H9 (cell line): ENCODE measurements at regions not wholly inside any gene's neighbourhood (a gene's known extent, or its start where the extent isn't known, plus 50 kb on each side); places are given as distances from the start of the nearest gene placed in this dataset.
A peak's percentile ranks its signal among the peaks of the same experiment; 100 is the strongest.

Experiments used
- DNase-seq: peaks from one replicate; pipeline ENCODE4 v3.0.0-alpha.2; 2017
- H2AFZ ChIP-seq: one replicate; pipeline ENCODE4 v1.6.1; 2013; ENCODE audit warnings: mild to moderate bottlenecking, low read length, control low read depth, moderate library complexity
- H2AK5ac ChIP-seq: 2 replicates; pipeline ENCODE4 v1.6.1; 2013; ENCODE audit warnings: low read length, control low read depth, mixed read lengths; ENCODE audit not compliant: insufficient read length
- H2BK120ac ChIP-seq: one replicate; pipeline ENCODE4 v1.6.1; 2013; ENCODE audit warnings: low read depth, mild to moderate bottlenecking, low read length, control low read depth, inconsistent platforms; ENCODE audit not compliant: poor library complexity, severe bottlenecking
- H2BK12ac ChIP-seq: 2 replicates; pipeline ENCODE4 v1.6.1; 2013; ENCODE audit warnings: low read length, control low read depth, mixed read lengths, low read depth; ENCODE audit not compliant: insufficient read length
- H2BK15ac ChIP-seq: 2 replicates; pipeline ENCODE4 v1.6.1; 2013; ENCODE audit warnings: low read depth, low read length, control low read depth
- H2BK20ac ChIP-seq: one replicate; pipeline ENCODE4 v1.6.1; 2013; ENCODE audit warnings: low read depth, mild to moderate bottlenecking, low read length, control low read depth, inconsistent platforms; ENCODE audit not compliant: poor library complexity, severe bottlenecking
- H2BK5ac ChIP-seq: 2 replicates; pipeline ENCODE4 v1.6.1; 2013; ENCODE audit warnings: low read length, control low read depth, mixed read lengths; ENCODE audit not compliant: insufficient read length
- H3K14ac ChIP-seq: 2 replicates; pipeline ENCODE4 v1.6.1; 2013; ENCODE audit warnings: low read length, control low read depth; ENCODE audit not compliant: insufficient read depth
- H3K18ac ChIP-seq: 2 replicates; pipeline ENCODE4 v1.6.1; 2013; ENCODE audit warnings: low read depth, mild to moderate bottlenecking, mixed read lengths, low read length, control low read depth; ENCODE audit not compliant: insufficient read length
- H3K23ac ChIP-seq: 2 replicates; pipeline ENCODE4 v1.6.1; 2013; ENCODE audit warnings: low read length, control low read depth, mixed read lengths, low read depth; ENCODE audit not compliant: insufficient read length
- H3K23me2 ChIP-seq: 2 replicates; pipeline ENCODE4 v1.6.1; 2013; ENCODE audit warnings: low read depth, mild to moderate bottlenecking, mixed read lengths, low read length, control low read depth; ENCODE audit not compliant: insufficient read length, poor library complexity, severe bottlenecking
- H3K27ac ChIP-seq: 2 replicates; pipeline ENCODE4 v1.5.1; 2013; ENCODE audit warnings: low read length, control low read depth, mixed read lengths, low read depth; ENCODE audit not compliant: insufficient read length
- H3K27me3 ChIP-seq: 2 replicates; pipeline ENCODE4 v1.6.1; 2013; ENCODE audit warnings: low read length, control low read depth, inconsistent platforms; ENCODE audit not compliant: insufficient read depth
- H3K4ac ChIP-seq: 2 replicates; pipeline ENCODE4 v1.6.1; 2013; ENCODE audit warnings: low read depth, mild to moderate bottlenecking, control low read depth, inconsistent platforms, low read length, moderate library complexity
- H3K4me1 ChIP-seq: 2 replicates; pipeline ENCODE4 v1.6.1; 2013; ENCODE audit warnings: low read length, control low read depth, inconsistent platforms; ENCODE audit not compliant: insufficient read depth
- H3K4me2 ChIP-seq: 2 replicates; pipeline ENCODE4 v1.6.1; 2013; ENCODE audit warnings: low read length, control low read depth, mixed read lengths; ENCODE audit not compliant: insufficient read length, insufficient read depth
- H3K56ac ChIP-seq: 2 replicates; pipeline ENCODE4 v1.6.1; 2013; ENCODE audit warnings: low read depth, mild to moderate bottlenecking, mixed read lengths, low read length, control low read depth; ENCODE audit not compliant: insufficient read length
- H3K79me1 ChIP-seq: 2 replicates; pipeline ENCODE4 v1.6.1; 2013; ENCODE audit warnings: low read depth, mild to moderate bottlenecking, moderate library complexity, low read length, control low read depth, inconsistent platforms; ENCODE audit not compliant: insufficient read depth, poor library complexity, severe bottlenecking
- H3K79me2 ChIP-seq: 2 replicates; pipeline ENCODE4 v1.6.1; 2013; ENCODE audit warnings: low read length, control low read depth, inconsistent platforms; ENCODE audit not compliant: insufficient read depth
- H3K9ac ChIP-seq: 2 replicates; pipeline ENCODE4 v1.6.1; 2013; ENCODE audit warnings: low read length, control low read depth, mixed read lengths; ENCODE audit not compliant: insufficient read length; ENCODE audit errors: extremely low read depth
- H3K9me3 ChIP-seq: one replicate; pipeline ENCODE4 v1.6.1; 2013; ENCODE audit warnings: low read depth, low read length, inconsistent platforms; ENCODE audit not compliant: control insufficient read depth
- H3T11ph ChIP-seq: one replicate; pipeline ENCODE4 v1.6.1; 2013; ENCODE audit warnings: mild to moderate bottlenecking, low read length, control low read depth, inconsistent platforms
- H4K20me1 ChIP-seq: one replicate; pipeline ENCODE4 v1.6.1; 2013; ENCODE audit not compliant: control insufficient read depth, insufficient read length, insufficient read depth
- H4K5ac ChIP-seq: 2 replicates; pipeline ENCODE4 v1.6.1; 2013; ENCODE audit warnings: low read depth, mild to moderate bottlenecking, mixed read lengths, low read length, control low read depth; ENCODE audit not compliant: insufficient read length
- H4K8ac ChIP-seq: replicated peaks from 2 replicates; pipeline ENCODE4 v1.6.1; 2013; ENCODE audit warnings: low read length, control low read depth, mixed read lengths, low read depth; ENCODE audit not compliant: insufficient read length
- H4K91ac ChIP-seq: 2 replicates; pipeline ENCODE4 v1.6.1; 2013; ENCODE audit warnings: low read depth, mild to moderate bottlenecking, moderate library complexity, mixed read lengths, low read length, control low read depth; ENCODE audit not compliant: insufficient read length
- H3K27ac Mint-ChIP-seq, 3 experiments: 2 replicates in 2 of 3; 3 replicates in 1 of 3; pipeline ENCODE4 v1.8.0; 2020 to 2021; ENCODE audit warnings: mixed read lengths in 3 of 3, mild to moderate bottlenecking in 1 of 3, moderate library complexity in 1 of 3
- H3K27me3 Mint-ChIP-seq: 2 replicates; pipeline ENCODE4 v1.8.0; 2021; ENCODE audit warnings: low read depth, mild to moderate bottlenecking, moderate library complexity, mixed read lengths
- H3K36me3 Mint-ChIP-seq, 3 experiments: 2 replicates in 2 of 3; 3 replicates in 1 of 3; pipeline ENCODE4 v1.8.0; 2020 to 2021; ENCODE audit warnings: low read depth in 3 of 3, mixed read lengths in 3 of 3; ENCODE audit not compliant: insufficient read depth in 1 of 3
- H3K4me1 Mint-ChIP-seq, 2 experiments: 2 replicates each; pipeline ENCODE4 v1.8.0; 2020; ENCODE audit warnings: mixed read lengths in 2 of 2
- H3K4me3 Mint-ChIP-seq, 2 experiments: 2 replicates in 1 of 2; 3 replicates in 1 of 2; pipeline ENCODE4 v1.8.0; 2020 to 2021; ENCODE audit warnings: mild to moderate bottlenecking in 2 of 2, mixed read lengths in 2 of 2, moderate library complexity in 1 of 2
- H3K9me3 Mint-ChIP-seq, 2 experiments: 2 replicates in 1 of 2; 3 replicates in 1 of 2; pipeline ENCODE4 v1.8.0; 2020; ENCODE audit warnings: mild to moderate bottlenecking in 2 of 2, mixed read lengths in 2 of 2, moderate library complexity in 1 of 2
- CTCF ChIP-seq: fragments of 200-600 bp; sonication (generic); conservative IDR thresholded peaks from 3 replicates; pipeline ENCODE4 v1.8.0; 2021; ENCODE audit warnings: antibody characterized with exemption, mild to moderate bottlenecking
- WGBS: extraction: QIAGEN DNeasy Blood & Tissue Kit; methylation state at CpG from one replicate; pipeline ENCODE4 v1.1.7; 2013; ENCODE audit warnings: missing lambda C conversion rate, low lambda C conversion rate, mixed read lengths; ENCODE audit not compliant: insufficient read length; ENCODE audit errors: extremely low coverage; 5-methylcytosine and 5-hydroxymethylcytosine counted together

- Histone ChIP-seq H2BK20ac (no peak overlapping the region), H3K27ac (no peak overlapping the region), H2BK15ac (no peak overlapping the region), H3K23me2 (no peaks in the 10 kb centered on the region), H3K4ac (no peak overlapping the region), H3K23ac (no peak overlapping the region), H4K20me1 (no peaks in the 10 kb centered on the region), H3K14ac (no peak overlapping the region), H4K91ac (no peak overlapping the region), H2AFZ (no peak overlapping the region), H3K79me2 (no peaks in the 10 kb centered on the region), H3K4me1 (no peaks in the 10 kb centered on the region; the same call in 1 of the 2 replicates), H3K9me3 (peaks cover 10% of the 10 kb centered on the region), H3T11ph (no peak overlapping the region), H3K18ac (no peak overlapping the region), H2BK12ac (no peak overlapping the region), H3K56ac (no peak overlapping the region), H3K4me2 (no peak overlapping the region), H2BK120ac (no peak overlapping the region), H4K5ac (no peak overlapping the region), H2BK5ac (no peak overlapping the region), H3K27me3 (peaks cover 2% of the 10 kb centered on the region; the same call in 1 of the 2 replicates), H2AK5ac (no peak overlapping the region), H3K9ac (no peak overlapping the region), H4K8ac (no peak overlapping the region), H3K79me1 (no peaks in the 10 kb centered on the region)
- Mint-ChIP-seq H3K36me3 (peaks cover 16 to 23% (median 22%) of the 10 kb centered on the region in 3 experiments), H3K4me3 (no peak overlapping the region), H3K9me3 (peaks cover 27 to 31% of the 10 kb centered on the region in 2 experiments), H3K27me3 (no peaks in the 10 kb centered on the region; the same call in 1 of the 2 replicates), H3K27ac (peak overlapping the region in 1 of 3 experiments; percentile 82; a peak in 1 of 7 replicates), H3K4me1 (peaks cover 3% of the 10 kb centered on the region in 2 experiments)
- no peak for DNase-seq
- no CpG with 5 or more reads among the region's 3 CpGs for WGBS
- no peak for TF ChIP-seq CTCF
Observed at GRCh38 chr18:70446063-70446462, 157.2 kb downstream of the SOCS6 start.
